Naive thymus-derived CD8-positive, alpha-beta T cell (primary cell): ENCODE measurements at regions not wholly inside any gene's neighbourhood (a gene's known extent, or its start where the extent isn't known, plus 50 kb on each side); places are given as distances from the start of the nearest gene placed in this dataset.
"Not testable (repeated sequence)": the region's sequence is repeated elsewhere in the genome, so short reads cannot be mapped to it uniquely, and the experiment has no call there.

Experiments
- ATAC-seq, 2 donors: fragments of 150-1000 bp; cut with Tn5 transposase in 1 of 2; sonication (Bioruptor Pico), chemical (Tn5 transposase) in 1 of 2; 1 replicate in 1 of 2; 2 replicates in 1 of 2; pipeline ENCODE4 v1.10.0; 2021; ENCODE audit warnings: mild to moderate bottlenecking in 2 of 2, moderate library complexity in 2 of 2
- POLR2A ChIA-PET: fragments of 350-600 bp; sonication (Branson Sonifier 250); formaldehyde crosslinking; loops from one replicate; lab custom pipeline; 2021; ENCODE audit warnings: antibody characterized with exemption; lab: Charles Lee
- DNase-seq, 10 donors: peaks; one replicate each; pipeline versions ENCODE4 v3.0.0 to v3.0.0-alpha.2; 2020 to 2022
- H3K27ac Mint-ChIP-seq, 10 donors: one replicate each; pipeline ENCODE4 v1.8.0; 2020 to 2022; ENCODE audit warnings: mild to moderate bottlenecking in 10 of 10, mixed read lengths in 10 of 10, moderate library complexity in 4 of 10, inconsistent platforms in 1 of 10
- H3K27me3 Mint-ChIP-seq, 5 donors: one replicate each; pipeline ENCODE4 v1.8.0; 2021 to 2022; ENCODE audit warnings: mixed read lengths in 5 of 5
- H3K36me3 Mint-ChIP-seq, 3 donors: one replicate each; pipeline ENCODE4 v1.8.0; 2020 to 2022; ENCODE audit warnings: mixed read lengths in 3 of 3, mild to moderate bottlenecking in 2 of 3, inconsistent platforms in 1 of 3
- H3K4me1 Mint-ChIP-seq, 4 donors: one replicate each; pipeline ENCODE4 v1.8.0; 2021 to 2022; ENCODE audit warnings: mixed read lengths in 4 of 4
- H3K4me3 Mint-ChIP-seq, 10 donors: one replicate each; pipeline ENCODE4 v1.8.0; 2020 to 2022; ENCODE audit warnings: mild to moderate bottlenecking in 10 of 10, mixed read lengths in 10 of 10, moderate library complexity in 6 of 10, inconsistent platforms in 1 of 10
- H3K9me3 Mint-ChIP-seq, 9 donors: one replicate each; pipeline ENCODE4 v1.8.0; 2020 to 2022; ENCODE audit warnings: mixed read lengths in 9 of 9, mild to moderate bottlenecking in 3 of 9, inconsistent platforms in 1 of 9, moderate library complexity in 1 of 9

DNA sequence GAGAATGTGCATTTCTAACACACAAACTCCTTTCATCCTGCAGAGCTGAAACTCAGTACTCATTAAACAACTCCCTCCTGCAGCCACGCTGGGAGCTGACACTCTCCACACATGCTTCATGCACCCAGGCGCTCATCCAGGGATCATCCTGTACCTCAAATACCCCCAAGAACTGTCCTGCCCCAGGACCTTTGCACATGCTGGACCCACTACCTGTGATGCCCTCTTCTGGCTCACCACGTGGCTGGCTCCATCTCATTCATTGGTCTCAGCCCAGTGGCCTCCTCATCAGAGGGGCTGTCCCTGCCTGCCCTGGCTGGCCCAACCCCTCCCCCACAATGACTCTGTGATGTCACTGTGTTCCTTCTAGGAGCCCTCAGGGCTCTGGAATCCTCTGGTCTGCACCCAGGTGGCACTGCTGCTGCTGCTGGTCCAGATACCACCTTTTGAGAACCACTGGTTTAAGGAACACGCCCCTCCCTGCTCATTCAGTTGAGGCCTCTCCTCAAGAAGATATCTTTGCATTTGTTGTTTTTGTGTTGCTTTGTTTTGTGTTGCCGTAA, 160.9 kb upstream of the FOXF1 start:
- peaks cover 21 to 100% (median 60%) of the 10 kb centered on the region in 5 donors for H3K27me3 Mint-ChIP-seq
- H3K9me3 Mint-ChIP-seq, result peaks cover 0 to 4% (median 0%) of the 10 kb centered on the region in 9 donors
- peaks cover 0 to 2% (median 0%) of the 10 kb centered on the region in 4 donors for H3K4me1 Mint-ChIP-seq
- H3K27ac Mint-ChIP-seq, result no peak overlapping the region
- ATAC-seq, result no peak
- POLR2A ChIA-PET, result no interaction called here
- peaks cover 0 to 4% (median 2%) of the 10 kb centered on the region in 3 donors for H3K36me3 Mint-ChIP-seq
- H3K4me3 Mint-ChIP-seq, result no peak overlapping the region
- no peak for DNase-seq

DNA sequence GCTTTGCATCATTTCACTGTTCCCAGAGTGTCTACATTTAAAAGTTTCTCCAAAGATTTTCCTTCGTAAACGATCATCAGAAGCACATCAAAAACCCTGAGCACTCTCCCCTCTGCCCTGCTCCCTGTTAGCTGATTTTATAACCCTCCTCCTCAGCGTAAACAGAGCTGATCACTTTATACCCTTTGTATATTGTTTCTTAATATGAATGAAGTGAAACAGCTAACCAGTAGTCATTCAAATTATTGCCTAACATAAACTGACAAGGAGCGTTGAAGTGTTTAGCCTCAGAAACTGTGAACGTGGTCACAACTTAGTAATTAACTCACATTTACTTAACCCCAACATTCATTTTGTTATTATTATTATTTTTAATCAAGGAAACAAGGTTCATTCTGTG, 160.0 kb upstream of the FOXF1 start:
- POLR2A ChIA-PET, result no interaction called here
- peaks cover 0 to 2% (median 0%) of the 10 kb centered on the region in 4 donors for H3K4me1 Mint-ChIP-seq
- peaks cover 1 to 4% (median 4%) of the 10 kb centered on the region in 9 donors for H3K9me3 Mint-ChIP-seq
- H3K27ac Mint-ChIP-seq, result no peak overlapping the region
- ATAC-seq, result no peak
- peaks cover 0 to 6% (median 2%) of the 10 kb centered on the region in 3 donors for H3K36me3 Mint-ChIP-seq
- DNase-seq, result no peak
- H3K27me3 Mint-ChIP-seq, result peaks cover 20 to 97% (median 56%) of the 10 kb centered on the region in 5 donors
- no peak overlapping the region for H3K4me3 Mint-ChIP-seq

DNA sequence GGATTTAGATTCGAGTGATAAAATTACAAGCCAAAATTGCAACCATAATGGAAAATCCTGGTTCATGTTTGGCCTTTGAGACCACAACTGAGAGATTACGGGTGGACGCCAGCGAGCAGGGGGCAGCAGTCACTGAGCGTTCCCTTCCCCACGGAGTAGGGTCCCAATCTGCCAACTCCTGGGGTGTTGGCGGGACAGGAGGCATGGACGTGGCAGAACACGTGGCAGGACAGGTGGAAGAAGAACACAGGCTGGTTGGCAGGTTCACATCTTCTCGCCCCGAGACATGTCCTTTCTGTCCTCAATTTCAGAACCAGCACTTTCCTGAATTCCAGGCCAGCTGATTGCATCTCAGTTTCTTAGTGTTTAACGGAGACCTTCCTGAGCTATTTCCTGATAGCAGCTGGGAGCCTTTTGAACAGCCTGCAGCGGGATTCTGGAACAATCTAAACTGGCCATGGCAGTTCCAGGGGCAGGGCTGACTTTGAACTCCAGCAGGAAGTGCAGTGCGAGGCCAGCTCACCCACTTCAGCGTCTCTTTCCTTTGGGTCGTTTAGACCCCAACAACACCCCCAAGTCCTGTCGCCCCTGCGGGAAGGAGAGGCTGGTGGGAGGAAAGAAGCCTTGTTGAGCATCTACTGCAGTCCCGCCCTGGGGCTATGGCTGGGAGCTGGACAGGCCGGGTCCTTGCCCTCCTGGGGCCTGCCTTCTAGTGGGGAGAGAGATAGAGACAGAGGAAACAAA, 159.1 kb upstream of the FOXF1 start:
- H3K4me3 Mint-ChIP-seq, result peak overlapping the region in 1 of 10 donors; percentile 14
- H3K4me1 Mint-ChIP-seq, result no peaks in the 10 kb centered on the region
- DNase-seq (no peak), ATAC-seq (no peak)
- peaks cover 22 to 97% (median 58%) of the 10 kb centered on the region in 5 donors for H3K27me3 Mint-ChIP-seq
- H3K9me3 Mint-ChIP-seq, result peaks cover 5 to 13% (median 10%) of the 10 kb centered on the region in 9 donors
- peaks cover 0 to 13% (median 2%) of the 10 kb centered on the region in 3 donors for H3K36me3 Mint-ChIP-seq
- POLR2A ChIA-PET, result no interaction called here
- no peak overlapping the region for H3K27ac Mint-ChIP-seq

DNA sequence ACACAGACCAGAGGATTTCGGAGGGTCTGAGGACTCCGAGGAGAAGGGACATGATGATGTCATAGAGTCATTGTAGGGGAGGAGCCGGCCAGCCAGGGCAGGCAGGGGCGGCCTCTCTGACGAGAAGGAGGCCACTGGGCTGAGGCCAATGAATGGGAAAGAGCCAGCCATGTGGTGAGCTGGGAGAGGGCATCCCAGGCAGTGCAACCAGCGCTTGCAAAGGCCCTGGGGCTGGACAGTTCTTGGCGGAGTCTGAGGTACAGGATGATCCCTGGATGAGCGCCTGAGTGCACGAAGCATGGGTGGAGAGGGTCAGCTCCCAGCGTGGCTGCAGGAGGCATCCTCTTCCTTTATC, 158.6 kb upstream of the FOXF1 start:
- H3K36me3 Mint-ChIP-seq, result peaks cover 0 to 11% (median 2%) of the 10 kb centered on the region in 3 donors
- peaks cover 17 to 96% (median 60%) of the 10 kb centered on the region in 5 donors for H3K27me3 Mint-ChIP-seq
- H3K4me1 Mint-ChIP-seq, H3K27ac Mint-ChIP-seq, POLR2A ChIA-PET, ATAC-seq, DNase-seq, H3K4me3 Mint-ChIP-seq: not testable (repeated sequence)
- peaks cover 5 to 18% (median 16%) of the 10 kb centered on the region in 9 donors for H3K9me3 Mint-ChIP-seq

DNA sequence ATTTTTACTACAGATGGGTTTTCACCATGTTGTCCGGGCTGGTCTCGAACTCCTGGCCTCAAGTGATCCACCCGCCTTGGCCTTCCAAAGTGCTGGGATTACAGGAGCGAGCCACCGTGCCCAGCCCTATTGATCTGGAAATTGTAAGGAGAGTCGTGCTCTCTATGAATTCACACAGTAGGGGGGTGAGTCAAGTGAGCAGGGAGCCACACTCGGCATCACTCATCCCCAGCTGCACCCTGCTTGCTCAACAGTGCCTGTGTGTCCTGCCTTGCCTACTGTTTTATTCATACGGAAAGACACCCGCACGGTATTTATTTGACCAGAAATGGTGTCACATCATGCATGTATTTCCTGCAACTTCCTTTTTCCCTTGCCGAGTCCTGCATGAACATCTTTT, 157.2 kb upstream of the FOXF1 start:
- no peak for ATAC-seq
- DNase-seq, result no peak
- Mint-ChIP-seq H3K27ac (no peak overlapping the region), H3K4me3 (no peak overlapping the region), H3K36me3 (peaks cover 0 to 11% (median 2%) of the 10 kb centered on the region in 3 donors), H3K9me3 (peaks cover 5 to 27% (median 17%) of the 10 kb centered on the region in 9 donors), H3K4me1 (no peaks in the 10 kb centered on the region), H3K27me3 (peaks cover 20 to 95% (median 63%) of the 10 kb centered on the region in 5 donors)
- POLR2A ChIA-PET, result no interaction called here

DNA sequence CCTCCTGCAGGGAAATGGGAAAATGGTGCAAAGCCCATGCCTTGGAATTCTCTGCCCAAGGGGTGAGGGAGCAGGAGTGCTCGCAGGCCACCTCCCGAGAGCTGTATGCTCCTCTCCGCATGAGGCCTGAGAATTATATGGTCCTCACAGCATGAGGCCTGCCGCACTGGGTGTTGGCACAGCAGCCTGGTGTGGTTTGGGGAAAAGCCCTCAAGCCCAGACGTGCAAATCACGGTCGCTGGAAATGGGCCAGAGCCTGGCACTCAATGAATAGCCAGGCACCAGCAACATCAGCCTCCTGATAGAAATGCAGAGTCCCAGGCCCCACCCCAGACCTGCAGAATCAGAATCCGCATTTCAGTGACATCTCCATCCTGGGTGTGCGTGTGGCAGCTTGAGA, 156.4 kb upstream of the FOXF1 start:
- H3K9me3 Mint-ChIP-seq, result peaks cover 5 to 27% (median 17%) of the 10 kb centered on the region in 9 donors
- no peak overlapping the region for H3K4me3 Mint-ChIP-seq
- POLR2A ChIA-PET, result no interaction called here
- ATAC-seq (no peak), DNase-seq (no peak)
- H3K36me3 Mint-ChIP-seq, result peaks cover 0 to 11% (median 2%) of the 10 kb centered on the region in 3 donors
- H3K27me3 Mint-ChIP-seq, result peaks cover 23 to 95% (median 61%) of the 10 kb centered on the region in 5 donors
- no peak overlapping the region for H3K27ac Mint-ChIP-seq
- H3K4me1 Mint-ChIP-seq, result no peaks in the 10 kb centered on the region

DNA sequence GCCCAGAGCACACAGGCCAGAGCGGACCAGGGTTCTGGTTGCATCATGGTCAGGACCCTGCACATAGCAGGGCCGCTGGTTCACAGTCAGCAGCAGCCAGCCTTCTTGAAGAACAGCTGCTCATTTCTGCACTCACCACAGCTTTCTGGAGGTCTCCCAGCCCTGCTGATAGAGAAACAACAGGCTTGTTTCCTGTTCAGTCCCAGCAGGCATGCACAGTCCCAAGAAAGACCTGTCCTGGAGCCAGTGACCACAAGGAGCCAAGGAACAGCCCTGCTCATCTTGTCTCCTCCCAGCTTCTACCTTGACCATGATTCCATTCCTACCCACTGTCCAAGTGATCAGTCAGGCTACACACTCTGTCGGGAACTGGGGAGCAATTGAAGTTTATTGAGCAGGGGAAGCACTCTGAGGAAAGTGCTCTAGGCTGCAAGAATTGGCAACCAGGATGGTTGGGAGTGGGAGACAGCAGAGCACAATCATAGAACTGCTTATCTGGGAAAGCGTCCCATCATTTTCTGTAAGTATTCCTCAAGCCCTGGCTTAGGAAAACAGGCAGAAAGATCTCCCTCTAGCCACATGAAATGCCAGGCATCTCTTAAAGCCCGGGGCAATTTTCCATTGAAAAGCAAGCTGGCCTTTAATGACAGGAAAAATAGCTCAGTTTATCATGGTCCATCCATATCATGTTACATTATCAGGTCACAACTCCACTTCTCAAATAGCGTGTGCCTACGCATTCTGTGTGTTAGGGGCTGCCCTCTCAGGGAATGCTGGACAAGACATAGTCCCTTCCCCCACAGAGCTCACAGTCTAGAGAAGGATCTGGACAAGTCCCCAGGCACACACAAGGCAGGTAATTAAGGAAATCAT, 155.4 kb upstream of the FOXF1 start:
- ATAC-seq (no peak), DNase-seq (no peak)
- Mint-ChIP-seq H3K36me3 (peaks cover 0 to 11% (median 0%) of the 10 kb centered on the region in 3 donors), H3K9me3 (peaks cover 5 to 27% (median 17%) of the 10 kb centered on the region in 9 donors), H3K4me1 (no peaks in the 10 kb centered on the region), H3K27me3 (peaks cover 19 to 95% (median 61%) of the 10 kb centered on the region in 5 donors), H3K4me3 (no peak overlapping the region), H3K27ac (no peak overlapping the region)
- POLR2A ChIA-PET, result no interaction called here

DNA sequence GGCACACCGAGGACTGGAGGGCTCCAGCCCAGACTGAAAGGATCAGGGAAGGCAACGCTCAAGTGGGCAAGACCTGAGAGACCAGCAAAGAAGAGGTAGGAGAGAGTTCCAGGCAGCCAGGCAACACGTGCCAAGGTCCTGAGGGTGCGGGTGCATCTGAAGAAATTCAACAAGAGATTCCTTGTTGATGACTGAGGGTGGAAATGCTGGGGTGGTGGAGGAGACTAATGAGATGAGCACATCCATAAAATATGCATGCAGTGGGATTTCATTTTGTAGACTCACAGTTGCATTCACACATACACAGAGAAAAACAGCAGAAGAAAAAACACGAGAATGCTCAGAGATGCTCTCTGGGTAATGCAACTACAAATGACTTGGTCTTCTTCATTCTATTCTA, 154.8 kb upstream of the FOXF1 start:
- Mint-ChIP-seq H3K4me1 (no peaks in the 10 kb centered on the region), H3K27me3 (peaks cover 17 to 91% (median 57%) of the 10 kb centered on the region in 5 donors), H3K9me3 (peaks cover 5 to 27% (median 15%) of the 10 kb centered on the region in 9 donors), H3K36me3 (peaks cover 0 to 11% (median 0%) of the 10 kb centered on the region in 3 donors), H3K4me3 (no peak overlapping the region), H3K27ac (no peak overlapping the region)
- DNase-seq, result no peak
- POLR2A ChIA-PET, result no interaction called here
- no peak for ATAC-seq

DNA sequence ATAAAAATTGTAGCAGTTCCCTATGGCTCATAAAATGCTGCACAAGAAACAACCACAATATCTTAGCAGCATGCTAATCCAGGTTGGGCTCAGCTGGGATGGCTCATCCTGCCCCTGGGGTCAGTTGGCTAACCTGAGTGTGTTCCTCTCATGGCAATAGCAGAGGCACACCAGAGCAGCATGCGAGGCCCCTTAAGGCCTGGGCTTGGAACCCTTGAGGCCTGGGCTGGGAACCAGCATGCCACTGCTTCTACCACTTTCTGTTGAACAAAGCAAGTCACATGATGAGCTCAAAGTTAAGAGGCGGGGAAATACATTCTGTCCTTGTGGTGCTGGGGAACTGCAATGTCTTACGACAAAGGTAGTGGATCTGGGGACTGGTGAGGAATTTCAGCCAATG, 154.4 kb upstream of the FOXF1 start:
- peaks cover 5 to 27% (median 15%) of the 10 kb centered on the region in 9 donors for H3K9me3 Mint-ChIP-seq
- DNase-seq (no peak), ATAC-seq (no peak)
- H3K27me3 Mint-ChIP-seq, result peaks cover 17 to 87% (median 53%) of the 10 kb centered on the region in 5 donors
- no peaks in the 10 kb centered on the region for H3K4me1 Mint-ChIP-seq
- POLR2A ChIA-PET, result no interaction called here
- H3K27ac Mint-ChIP-seq, result no peak overlapping the region
- H3K4me3 Mint-ChIP-seq, result no peak overlapping the region
- peaks cover 0 to 11% (median 0%) of the 10 kb centered on the region in 3 donors for H3K36me3 Mint-ChIP-seq

DNA sequence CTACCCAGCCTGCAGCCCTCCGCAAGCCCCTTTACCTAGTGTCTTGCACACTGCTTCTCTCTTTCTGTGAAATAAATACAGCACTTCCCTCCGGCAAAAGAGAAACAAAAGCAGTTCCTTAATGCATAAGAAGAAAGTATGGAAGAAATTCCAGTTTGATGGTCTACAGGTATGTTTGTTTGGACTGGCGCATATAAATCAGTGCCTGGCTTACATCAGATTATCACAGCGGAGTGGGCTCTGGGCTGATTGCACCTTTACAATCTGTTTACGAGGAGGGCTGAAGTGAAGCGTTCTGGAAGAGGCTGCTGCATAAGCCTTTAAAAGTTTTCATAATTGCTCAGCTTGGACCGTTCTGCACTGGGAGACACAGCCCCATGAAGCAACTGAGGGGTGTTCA, 153.5 kb upstream of the FOXF1 start:
- DNase-seq (no peak), ATAC-seq (no peak)
- Mint-ChIP-seq H3K4me1 (no peaks in the 10 kb centered on the region), H3K27me3 (peaks cover 19 to 87% (median 51%) of the 10 kb centered on the region in 5 donors), H3K4me3 (no peak overlapping the region), H3K36me3 (peaks cover 0 to 11% (median 0%) of the 10 kb centered on the region in 3 donors), H3K27ac (no peak overlapping the region), H3K9me3 (peaks cover 5 to 27% (median 15%) of the 10 kb centered on the region in 9 donors)
- POLR2A ChIA-PET, result no interaction called here

DNA sequence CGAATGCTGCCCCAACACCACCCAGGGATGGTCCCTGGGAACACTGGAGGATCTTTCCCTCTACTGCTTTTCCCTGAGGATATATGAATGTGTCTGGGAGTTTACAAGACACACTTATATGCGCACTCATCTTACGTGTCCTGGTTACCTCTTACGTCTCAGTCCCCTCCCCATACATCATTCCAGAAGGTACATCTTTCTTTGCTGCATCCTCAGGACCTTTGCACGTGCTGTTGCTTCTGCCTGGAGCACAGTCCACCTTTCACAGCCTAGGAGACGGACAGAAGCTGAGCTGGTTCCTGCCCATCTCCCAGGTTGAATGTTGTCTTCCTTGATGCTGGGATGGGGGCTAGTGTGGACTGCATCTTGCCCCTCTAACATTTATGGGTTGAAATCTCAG, 153.0 kb upstream of the FOXF1 start:
- no peak overlapping the region for H3K4me3 Mint-ChIP-seq
- DNase-seq (no peak), ATAC-seq (no peak)
- H3K4me1 Mint-ChIP-seq, result no peaks in the 10 kb centered on the region
- POLR2A ChIA-PET, result no interaction called here
- peaks cover 5 to 27% (median 15%) of the 10 kb centered on the region in 9 donors for H3K9me3 Mint-ChIP-seq
- H3K36me3 Mint-ChIP-seq, result peaks cover 0 to 11% (median 0%) of the 10 kb centered on the region in 3 donors
- peaks cover 20 to 87% (median 53%) of the 10 kb centered on the region in 5 donors for H3K27me3 Mint-ChIP-seq
- no peak overlapping the region for H3K27ac Mint-ChIP-seq

DNA sequence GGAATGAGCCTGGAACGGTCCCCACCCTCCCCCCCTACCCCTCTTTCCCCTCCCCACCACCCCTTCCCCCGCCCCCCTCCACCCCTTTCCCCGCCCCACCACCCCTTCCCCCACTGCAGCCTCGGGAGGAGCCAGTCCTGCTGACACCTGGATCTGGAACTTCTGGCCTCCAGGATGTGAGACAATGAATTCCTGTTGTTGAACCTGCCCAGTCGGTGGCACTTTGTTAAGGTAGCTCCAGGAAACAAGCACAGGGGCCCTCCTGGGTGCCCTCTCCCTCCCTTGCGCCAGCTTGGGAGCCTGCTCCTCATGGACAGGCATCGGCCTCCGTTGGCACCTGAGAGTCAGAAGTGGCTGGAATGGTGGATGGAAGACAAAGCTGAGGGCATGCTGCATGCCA, 152.4 kb upstream of the FOXF1 start:
- H3K27me3 Mint-ChIP-seq, result peaks cover 22 to 87% (median 54%) of the 10 kb centered on the region in 5 donors
- H3K4me1 Mint-ChIP-seq, result no peaks in the 10 kb centered on the region
- ATAC-seq (no peak), DNase-seq (no peak)
- POLR2A ChIA-PET, result no interaction called here
- H3K4me3 Mint-ChIP-seq, result no peak overlapping the region
- H3K36me3 Mint-ChIP-seq, result peaks cover 0 to 11% (median 0%) of the 10 kb centered on the region in 3 donors
- peaks cover 5 to 27% (median 15%) of the 10 kb centered on the region in 9 donors for H3K9me3 Mint-ChIP-seq
- H3K27ac Mint-ChIP-seq, result no peak overlapping the region
